ENCODE measurements at regions not wholly inside any gene's neighbourhood (a gene's known extent, or its start where the extent isn't known, plus 50 kb on each side); places are given as distances from the start of the nearest gene placed in this dataset.

GRCh38 chr15:61753018-61753710, 307.1 kb downstream of the VPS13C start:
- Mint-ChIP-seq H3K27me3 (peaks cover 0 to 8% of the 10 kb centered on the region in 2 donors), H3K36me3 (no peaks in the 10 kb centered on the region), H3K4me1 (no peaks in the 10 kb centered on the region), H3K9me3 (no peaks in the 10 kb centered on the region), H3K4me3 (no peak overlapping the region), H3K27ac (no peak overlapping the region)
- ATAC-seq (replicated peaks) (no peak), DNase-seq (no peak)

GRCh38 chr15:61752001-61752400, 308.2 kb downstream of the VPS13C start:
- H3K27ac Mint-ChIP-seq, result no peak overlapping the region
- H3K4me3 Mint-ChIP-seq, result no peak overlapping the region
- peaks cover 0 to 8% of the 10 kb centered on the region in 2 donors for H3K27me3 Mint-ChIP-seq
- no peak for ATAC-seq (replicated peaks)
- no peak for DNase-seq
- H3K4me1 Mint-ChIP-seq, result no peaks in the 10 kb centered on the region
- no peaks in the 10 kb centered on the region for H3K9me3 Mint-ChIP-seq
- H3K36me3 Mint-ChIP-seq, result no peaks in the 10 kb centered on the region

- Mint-ChIP-seq H3K9me3 (no peaks in the 10 kb centered on the region), H3K27ac (no peak overlapping the region), H3K4me1 (no peaks in the 10 kb centered on the region), H3K27me3 (no peaks in the 10 kb centered on the region), H3K36me3 (no peaks in the 10 kb centered on the region), H3K4me3 (no peak overlapping the region)
- DNase-seq, result no peak
- no peak for ATAC-seq (replicated peaks)
Observed at GRCh38 chr15:61750271-61751084, 309.8 kb downstream of the VPS13C start.

DNA sequence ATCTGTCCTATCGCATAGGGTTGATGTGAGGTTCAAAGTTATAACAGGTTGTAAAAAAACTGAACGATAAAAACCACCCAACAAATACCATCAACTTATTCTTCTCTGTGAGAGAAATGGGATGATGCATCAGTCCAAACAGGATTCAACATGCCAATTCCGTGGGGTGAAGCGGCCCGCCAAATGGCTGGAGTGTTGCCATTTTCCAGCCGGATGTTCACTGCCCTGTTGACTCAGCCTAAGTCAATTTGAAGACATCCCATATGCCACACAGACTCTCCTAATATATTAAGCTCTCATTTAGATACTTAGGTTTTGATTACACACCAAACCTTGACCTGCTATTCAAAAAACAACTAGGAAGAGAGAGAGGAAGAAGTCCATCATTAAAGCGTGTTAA, 311.1 kb downstream of the VPS13C start:
- H3K27me3 Mint-ChIP-seq, result peaks cover 0 to 8% of the 10 kb centered on the region in 2 donors
- no peak for ATAC-seq (replicated peaks)
- H3K4me3 Mint-ChIP-seq, result no peak overlapping the region
- no peak for DNase-seq
- H3K27ac Mint-ChIP-seq, result no peak overlapping the region
- H3K9me3 Mint-ChIP-seq, result no peaks in the 10 kb centered on the region
- no peaks in the 10 kb centered on the region for H3K36me3 Mint-ChIP-seq
- no peaks in the 10 kb centered on the region for H3K4me1 Mint-ChIP-seq

GRCh38 chr15:61748529-61748928, 311.7 kb downstream of the VPS13C start:
- DNase-seq, result no peak
- H3K4me1 Mint-ChIP-seq, result no peaks in the 10 kb centered on the region

DNA sequence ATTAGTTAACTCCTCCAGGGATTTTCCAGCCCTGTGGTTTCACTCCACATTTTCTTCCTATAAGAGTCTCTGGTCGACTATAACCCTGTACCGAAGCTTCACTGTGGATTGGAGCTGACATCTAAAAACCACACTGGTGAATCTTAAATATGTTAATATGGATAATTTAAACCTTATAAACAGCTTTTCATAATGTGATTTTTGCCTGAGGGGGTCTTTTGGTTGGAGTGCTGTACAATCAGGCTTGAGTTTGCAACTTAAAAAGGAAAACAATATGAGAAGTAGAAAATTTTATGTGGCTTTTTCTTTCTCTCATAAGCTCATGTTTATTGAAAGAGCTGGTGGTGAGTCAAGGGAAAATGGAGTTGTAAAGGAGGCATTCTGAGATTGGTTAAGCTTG, 313.7 kb downstream of the VPS13C start:
- Mint-ChIP-seq H3K9me3 (no peaks in the 10 kb centered on the region), H3K36me3 (no peaks in the 10 kb centered on the region), H3K4me3 (no peak overlapping the region), H3K27me3 (peaks cover 6 to 14% of the 10 kb centered on the region in 2 donors), H3K4me1 (no peaks in the 10 kb centered on the region), H3K27ac (no peak overlapping the region)
- DNase-seq, result no peak
- ATAC-seq (replicated peaks), result no peak

More at GRCh38 chr15:61748529-61748928, 311.7 kb downstream of the VPS13C start:
- peaks cover 2 to 11% of the 10 kb centered on the region in 2 donors for H3K27me3 Mint-ChIP-seq
- no peak overlapping the region for H3K27ac Mint-ChIP-seq
- ATAC-seq (replicated peaks), result no peak
- H3K9me3 Mint-ChIP-seq, result no peaks in the 10 kb centered on the region
- no peak overlapping the region for H3K4me3 Mint-ChIP-seq
- no peaks in the 10 kb centered on the region for H3K36me3 Mint-ChIP-seq

DNA sequence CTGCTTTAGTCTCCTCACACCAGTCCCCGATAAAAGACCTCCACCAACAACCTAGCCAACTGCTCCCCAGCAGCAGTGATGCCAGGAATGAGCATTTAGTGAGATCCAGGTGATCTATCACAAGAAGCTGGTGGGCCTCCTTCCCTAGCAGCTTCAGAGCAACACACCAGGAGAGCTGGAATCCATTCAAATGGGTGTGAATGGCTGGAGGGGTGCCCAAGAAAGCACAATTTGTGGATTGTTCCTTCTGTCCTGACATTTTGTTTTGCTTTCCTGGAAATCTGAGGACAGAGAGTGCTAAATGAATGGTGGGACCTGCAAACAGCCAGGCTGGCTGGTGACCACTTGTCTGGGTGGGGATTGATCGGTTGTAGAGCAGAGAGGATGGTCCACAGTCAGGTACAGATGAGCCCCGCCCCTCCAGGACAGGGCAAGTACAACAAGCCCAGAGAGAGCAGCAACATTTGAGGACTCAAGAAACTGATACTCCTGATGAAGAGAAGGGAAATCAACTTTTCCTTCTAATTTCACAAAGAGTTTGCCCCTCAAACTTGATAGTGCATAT, 316.8 kb downstream of the VPS13C start:
- no peak overlapping the region for H3K27ac Mint-ChIP-seq
- no peak for ATAC-seq (replicated peaks)
- no peaks in the 10 kb centered on the region for H3K36me3 Mint-ChIP-seq

DNA sequence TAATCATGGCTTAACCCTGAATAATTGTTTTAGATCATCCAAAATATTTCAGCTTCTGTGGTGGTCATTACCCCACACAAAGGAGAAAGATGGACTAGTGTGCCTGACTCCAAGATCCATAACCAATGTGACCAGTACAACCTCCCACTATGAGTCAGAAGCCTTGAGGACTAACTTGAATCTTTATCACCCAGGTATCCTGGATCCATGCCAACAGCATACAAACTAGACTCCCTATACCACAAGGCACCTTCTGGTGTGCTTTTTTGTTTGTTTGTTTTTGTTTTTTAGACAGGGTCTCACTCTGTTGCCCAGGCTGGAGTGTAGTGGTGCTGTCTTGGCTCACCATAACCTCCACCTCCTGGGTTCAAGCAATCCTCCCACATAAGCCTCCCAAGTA, 317.7 kb downstream of the VPS13C start:
- Mint-ChIP-seq H3K4me1 (no peaks in the 10 kb centered on the region), H3K4me3 (no peak overlapping the region), H3K9me3 (no peaks in the 10 kb centered on the region), H3K27me3 (peaks cover 6 to 14% of the 10 kb centered on the region in 2 donors), H3K36me3 (no peaks in the 10 kb centered on the region), H3K27ac (no peak overlapping the region)
- ATAC-seq (replicated peaks), result no peak
- DNase-seq, result no peak

More for the DNA sequence above, 316.8 kb downstream of the VPS13C start:
- H3K9me3 Mint-ChIP-seq, result no peaks in the 10 kb centered on the region
- no peak for DNase-seq
- H3K27me3 Mint-ChIP-seq, result peaks cover 6 to 14% of the 10 kb centered on the region in 2 donors
- no peak overlapping the region for H3K4me3 Mint-ChIP-seq
- H3K4me1 Mint-ChIP-seq, result no peaks in the 10 kb centered on the region

GRCh38 chr15:61736790-61737189, 323.5 kb downstream of the VPS13C start:
- Mint-ChIP-seq H3K36me3 (no peaks in the 10 kb centered on the region), H3K4me3 (no peak overlapping the region), H3K27me3 (no peaks in the 10 kb centered on the region), H3K9me3 (no peaks in the 10 kb centered on the region), H3K27ac (no peak overlapping the region), H3K4me1 (no peaks in the 10 kb centered on the region)
- ATAC-seq (replicated peaks) (peak in 1 of 2 donors; percentile 29), DNase-seq (no peak)

DNA sequence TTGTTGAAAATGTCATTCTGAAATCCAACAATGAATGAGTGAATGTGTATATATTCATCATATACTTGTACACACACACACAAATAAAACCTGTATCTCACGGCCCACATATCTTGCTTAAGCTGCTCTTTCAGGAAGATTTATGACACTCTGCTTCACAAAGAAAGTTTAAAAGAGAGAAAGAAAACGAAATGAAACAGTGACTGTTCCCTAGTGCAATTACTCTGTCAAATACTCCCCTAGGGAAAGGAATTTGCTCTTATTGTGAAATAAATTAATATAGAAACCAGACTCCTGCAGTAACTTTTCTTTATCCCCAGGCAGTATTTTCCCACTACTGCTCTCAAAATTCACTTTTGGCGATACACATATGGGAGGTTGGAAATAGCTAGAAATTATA, 329.1 kb downstream of the VPS13C start:
- H3K4me1 Mint-ChIP-seq, result no peaks in the 10 kb centered on the region
- no peak overlapping the region for H3K27ac Mint-ChIP-seq
- no peak overlapping the region for H3K4me3 Mint-ChIP-seq
- ATAC-seq (replicated peaks) (no peak), DNase-seq (no peak)
- H3K9me3 Mint-ChIP-seq, result no peaks in the 10 kb centered on the region
- H3K27me3 Mint-ChIP-seq, result peaks cover 0 to 5% of the 10 kb centered on the region in 2 donors
- no peaks in the 10 kb centered on the region for H3K36me3 Mint-ChIP-seq

- H3K27me3 Mint-ChIP-seq, result peaks cover 4 to 11% of the 10 kb centered on the region in 2 donors
- DNase-seq (no peak), ATAC-seq (replicated peaks) (no peak)
- H3K4me3 Mint-ChIP-seq, result no peak overlapping the region
- H3K9me3 Mint-ChIP-seq, result no peaks in the 10 kb centered on the region
- H3K4me1 Mint-ChIP-seq, result no peaks in the 10 kb centered on the region
- no peaks in the 10 kb centered on the region for H3K36me3 Mint-ChIP-seq
- H3K27ac Mint-ChIP-seq, result no peak overlapping the region
Observed at GRCh38 chr15:61729646-61730045, 330.6 kb downstream of the VPS13C start.

- Mint-ChIP-seq H3K9me3 (no peaks in the 10 kb centered on the region), H3K36me3 (no peaks in the 10 kb centered on the region), H3K27me3 (peaks cover 5 to 19% of the 10 kb centered on the region in 2 donors), H3K4me1 (no peaks in the 10 kb centered on the region), H3K4me3 (no peak overlapping the region), H3K27ac (no peak overlapping the region)
- ATAC-seq (replicated peaks) (no peak), DNase-seq (no peak)
Observed at GRCh38 chr15:61726166-61726565, 334.1 kb downstream of the VPS13C start.

GRCh38 chr15:61725251-61725650, 335.0 kb downstream of the VPS13C start:
- ATAC-seq (replicated peaks) (no peak), DNase-seq (no peak)
- H3K36me3 Mint-ChIP-seq, result no peaks in the 10 kb centered on the region
- H3K4me1 Mint-ChIP-seq, result no peaks in the 10 kb centered on the region
- H3K27me3 Mint-ChIP-seq, result peaks cover 7 to 20% of the 10 kb centered on the region in 2 donors
- no peak overlapping the region for H3K4me3 Mint-ChIP-seq
- no peak overlapping the region for H3K27ac Mint-ChIP-seq
- H3K9me3 Mint-ChIP-seq, result no peaks in the 10 kb centered on the region

- Mint-ChIP-seq H3K9me3 (no peaks in the 10 kb centered on the region), H3K4me1 (no peaks in the 10 kb centered on the region), H3K4me3 (no peak overlapping the region), H3K27ac (no peak overlapping the region), H3K27me3 (peaks cover 7 to 20% of the 10 kb centered on the region in 2 donors), H3K36me3 (no peaks in the 10 kb centered on the region)
- ATAC-seq (replicated peaks) (no peak), DNase-seq (no peak)
Observed at GRCh38 chr15:61724251-61724939, 335.9 kb downstream of the VPS13C start.

Data from stimulated activated naive B cell treated with anti-CD40 and anti-IgM and Interleukin-4, amounts not matched to agents 10 μg/mL and 1 μg/mL and 100 μg/mL, for 72 hours (primary cell).